ENCODE measurements at regions not wholly inside any gene's neighbourhood (a gene's known extent, or its start where the extent isn't known, plus 50 kb on each side); places are given as distances from the start of the nearest gene placed in this dataset.

DNA sequence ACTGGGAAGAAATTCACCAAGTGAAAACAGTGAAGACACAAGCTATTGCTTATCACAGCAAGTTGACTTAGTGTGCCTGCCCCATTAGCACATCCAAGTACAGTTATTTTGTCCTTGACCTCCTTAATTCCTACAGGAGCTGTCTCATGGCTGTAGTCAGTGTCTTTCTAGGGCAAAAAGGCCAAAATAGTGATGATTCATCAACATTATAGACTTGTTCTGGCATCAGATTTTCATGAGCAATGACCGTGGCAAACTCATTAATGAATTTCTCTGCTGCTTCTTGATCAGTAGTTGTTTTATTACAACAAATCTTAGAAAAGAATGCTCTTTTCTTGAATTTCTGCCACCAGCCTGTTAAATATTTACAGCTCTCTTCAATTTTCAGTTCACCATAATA is 1169.3 kb upstream of the DDX18 start:
- Histone ChIP-seq H3K27me3 (ENCODE audit: low read length) (no peaks in the 10 kb centered on the region), H3K4me3 (ENCODE audit: insufficient read depth, low read length, poor library complexity, severe bottlenecking) (no peak overlapping the region), H3K79me2 (ENCODE audit: insufficient read depth, low read length) (no peaks in the 10 kb centered on the region), H3K9ac (ENCODE audit: low read length) (no peak overlapping the region), H3K27ac (ENCODE audit: low read depth, low read length) (no peak overlapping the region), H3K9me2 (replicated peaks; ENCODE audit: insufficient read depth, low read length) (no peaks in the 10 kb centered on the region), H4K20me1 (ENCODE audit: low read depth, low read length) (no peaks in the 10 kb centered on the region), H3K9me3 (ENCODE audit: insufficient read depth, low read length) (no peaks in the 10 kb centered on the region), H3F3A (ENCODE audit: insufficient read depth) (no peaks in the 10 kb centered on the region), H3K4me2 (ENCODE audit: low read depth, low read length, poor library complexity, severe bottlenecking) (no peak overlapping the region), H2AFZ (ENCODE audit: low read depth, low read length, severe bottlenecking) (no peak overlapping the region), H3K36me3 (ENCODE audit: low read length) (no peaks in the 10 kb centered on the region)
- no peak for TF ChIP-seq CTCF (IDR thresholded peaks at IDR 0.05; ENCODE audit: insufficient read depth, low read length, poor library complexity, severe bottlenecking)

- Histone ChIP-seq H3K27ac (ENCODE audit: low read depth, low read length) (no peak overlapping the region), H3F3A (ENCODE audit: insufficient read depth) (no peaks in the 10 kb centered on the region), H2AFZ (ENCODE audit: low read depth, low read length, severe bottlenecking) (no peak overlapping the region), H3K36me3 (ENCODE audit: low read length) (no peaks in the 10 kb centered on the region), H4K20me1 (ENCODE audit: low read depth, low read length) (no peaks in the 10 kb centered on the region), H3K9me2 (replicated peaks; ENCODE audit: insufficient read depth, low read length) (no peaks in the 10 kb centered on the region), H3K9me3 (ENCODE audit: insufficient read depth, low read length) (no peaks in the 10 kb centered on the region), H3K9ac (ENCODE audit: low read length) (no peak overlapping the region), H3K27me3 (ENCODE audit: low read length) (no peaks in the 10 kb centered on the region), H3K79me2 (ENCODE audit: insufficient read depth, low read length) (no peaks in the 10 kb centered on the region), H3K4me3 (ENCODE audit: insufficient read depth, low read length, poor library complexity, severe bottlenecking) (no peak overlapping the region), H3K4me2 (ENCODE audit: low read depth, low read length, poor library complexity, severe bottlenecking) (no peak overlapping the region)
- TF ChIP-seq CTCF (IDR thresholded peaks at IDR 0.05; ENCODE audit: insufficient read depth, low read length, poor library complexity, severe bottlenecking) (no peak), EZH2phosphoT487 (conservative IDR thresholded peaks at IDR 0.05; ENCODE audit: low read length) (no peak)
These were observed 1145.8 kb upstream of the DDX18 start for GRCh38 chr2:116668691-116669090.

- no peaks in the 10 kb centered on the region for H3K36me3 ChIP-seq (ENCODE audit: low read length)
- H3K79me2 ChIP-seq (ENCODE audit: insufficient read depth, low read length) = no peaks in the 10 kb centered on the region
- H2AFZ ChIP-seq (ENCODE audit: low read depth, low read length, severe bottlenecking) = no peak overlapping the region
- no peaks in the 10 kb centered on the region for H3F3A ChIP-seq (ENCODE audit: insufficient read depth)
- H3K4me2 ChIP-seq (ENCODE audit: low read depth, low read length, poor library complexity, severe bottlenecking) = no peak overlapping the region
- no peaks in the 10 kb centered on the region for H4K20me1 ChIP-seq (ENCODE audit: low read depth, low read length)
- H3K27ac ChIP-seq (ENCODE audit: low read depth, low read length) = no peak overlapping the region
- no peak overlapping the region for H3K9ac ChIP-seq (ENCODE audit: low read length)
- H3K27me3 ChIP-seq (ENCODE audit: low read length) = no peaks in the 10 kb centered on the region
- no peaks in the 10 kb centered on the region for H3K9me2 ChIP-seq (replicated peaks; ENCODE audit: insufficient read depth, low read length)
- H3K9me3 ChIP-seq (ENCODE audit: insufficient read depth, low read length) = no peaks in the 10 kb centered on the region
- no peak overlapping the region for H3K4me3 ChIP-seq (ENCODE audit: insufficient read depth, low read length, poor library complexity, severe bottlenecking)
- no peak for TF ChIP-seq EZH2phosphoT487 (conservative IDR thresholded peaks at IDR 0.05; ENCODE audit: low read length)
- no peak for TF ChIP-seq CTCF (IDR thresholded peaks at IDR 0.05; ENCODE audit: insufficient read depth, low read length, poor library complexity, severe bottlenecking)
These were observed 1144.7 kb upstream of the DDX18 start for GRCh38 chr2:116669782-116670181.

DNA sequence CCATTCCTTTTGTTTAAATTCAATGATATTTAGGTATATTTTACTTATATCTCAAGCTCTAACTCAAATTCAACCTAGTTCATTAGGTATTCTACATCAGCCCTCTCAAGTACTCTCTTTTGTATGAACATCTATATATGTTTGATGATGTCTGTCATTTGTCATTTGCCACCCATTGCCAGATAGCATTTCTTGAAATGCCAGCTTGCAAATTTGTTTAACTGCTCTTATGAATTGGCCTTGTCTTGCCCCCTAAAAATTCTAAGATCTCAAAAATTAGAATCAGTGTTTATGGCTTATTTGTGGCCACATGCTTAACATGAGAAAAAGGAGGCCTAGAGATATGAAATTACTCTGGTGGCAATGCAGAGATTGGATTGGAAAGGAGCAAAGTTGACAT is 1140.3 kb upstream of the DDX18 start:
- Histone ChIP-seq H3K27me3 (ENCODE audit: low read length) (no peaks in the 10 kb centered on the region), H3K9me2 (replicated peaks; ENCODE audit: insufficient read depth, low read length) (no peaks in the 10 kb centered on the region), H3K9me3 (ENCODE audit: insufficient read depth, low read length) (no peaks in the 10 kb centered on the region), H3K27ac (ENCODE audit: low read depth, low read length) (no peak overlapping the region), H3K4me3 (ENCODE audit: insufficient read depth, low read length, poor library complexity, severe bottlenecking) (no peak overlapping the region), H3F3A (ENCODE audit: insufficient read depth) (no peaks in the 10 kb centered on the region), H2AFZ (ENCODE audit: low read depth, low read length, severe bottlenecking) (no peak overlapping the region), H3K4me2 (ENCODE audit: low read depth, low read length, poor library complexity, severe bottlenecking) (no peak overlapping the region), H4K20me1 (ENCODE audit: low read depth, low read length) (no peaks in the 10 kb centered on the region), H3K36me3 (ENCODE audit: low read length) (no peaks in the 10 kb centered on the region), H3K9ac (ENCODE audit: low read length) (no peak overlapping the region), H3K79me2 (ENCODE audit: insufficient read depth, low read length) (no peaks in the 10 kb centered on the region)
- no peak for TF ChIP-seq EZH2phosphoT487 (conservative IDR thresholded peaks at IDR 0.05; ENCODE audit: low read length)
- TF ChIP-seq CTCF (IDR thresholded peaks at IDR 0.05; ENCODE audit: insufficient read depth, low read length, poor library complexity, severe bottlenecking) = no peak
